ENCODE measurements at regions not wholly inside any gene's neighbourhood (a gene's known extent, or its start where the extent isn't known, plus 50 kb on each side); places are given as distances from the start of the nearest gene placed in this dataset.

DNA sequence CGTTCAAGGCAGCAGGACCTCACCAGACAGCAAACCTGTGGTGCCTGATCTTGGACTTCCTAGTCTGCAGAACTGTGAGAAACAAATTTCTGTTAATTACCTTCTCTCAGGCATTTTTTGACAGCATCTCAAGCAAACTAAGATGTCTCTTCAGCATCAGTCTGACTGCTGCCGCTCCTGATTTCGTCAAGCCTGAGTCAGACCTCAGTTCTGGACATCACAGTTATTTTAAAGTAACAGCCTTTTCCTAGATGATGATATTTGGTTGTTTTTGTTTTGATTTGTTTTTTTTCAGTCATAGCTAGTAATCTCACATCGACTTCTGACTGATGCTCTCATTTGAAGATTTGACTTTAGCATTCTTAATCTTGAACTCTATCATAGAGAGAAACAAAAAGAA is 71.9 kb downstream of the BLID start:
- no peak for TF ChIP-seq TAF1 (IDR thresholded peaks at IDR 0.05; ENCODE audit: borderline replicate concordance, low read depth, low read length)
- no peak for TF ChIP-seq POLR2A (IDR thresholded peaks at IDR 0.05; ENCODE audit: low read depth, low read length)
